ENCODE measurements at regions not wholly inside any gene's neighbourhood (a gene's known extent, or its start where the extent isn't known, plus 50 kb on each side); places are given as distances from the start of the nearest gene placed in this dataset.
"Not testable (repeated sequence)": the region's sequence is repeated elsewhere in the genome, so short reads cannot be mapped to it uniquely, and the experiment has no call there.

DNA sequence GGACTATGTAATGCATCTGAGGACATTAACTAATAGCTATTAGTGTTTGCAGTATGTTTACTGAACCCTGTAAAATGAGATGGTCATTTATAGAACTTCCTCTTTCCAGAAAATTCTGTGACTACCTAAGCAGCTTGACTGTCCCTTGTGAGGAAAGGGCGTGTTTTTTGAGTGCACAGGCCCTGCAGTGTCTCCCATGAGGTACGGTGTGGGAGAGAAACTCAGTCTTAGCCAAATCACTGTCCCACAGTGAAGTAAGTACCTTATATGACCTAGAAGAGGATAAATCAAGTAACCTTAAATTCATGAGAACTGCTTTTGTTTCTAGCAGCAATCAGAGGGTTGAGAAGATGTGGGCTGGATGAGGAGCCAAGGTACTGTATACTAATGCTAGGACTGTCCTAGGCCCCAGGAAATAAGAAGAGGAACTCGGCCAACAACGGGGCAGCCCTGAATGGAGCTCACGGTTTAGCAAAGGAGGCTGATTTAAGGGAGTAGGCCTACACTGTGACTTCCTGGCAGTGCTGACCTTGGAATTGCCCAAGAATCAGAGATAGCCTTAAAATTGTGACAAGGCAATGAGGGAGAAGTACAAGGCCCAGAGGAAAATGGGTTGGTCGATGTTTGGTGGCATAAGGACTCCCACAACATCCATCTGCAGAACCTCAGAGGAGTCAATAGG, 103.5 kb upstream of the CTAGE1 start:
- no peak for DNase-seq
- H3K9me3 ChIP-seq, result no peaks in the 10 kb centered on the region
- no peak for ATAC-seq
- TF ChIP-seq, protein P1, sequence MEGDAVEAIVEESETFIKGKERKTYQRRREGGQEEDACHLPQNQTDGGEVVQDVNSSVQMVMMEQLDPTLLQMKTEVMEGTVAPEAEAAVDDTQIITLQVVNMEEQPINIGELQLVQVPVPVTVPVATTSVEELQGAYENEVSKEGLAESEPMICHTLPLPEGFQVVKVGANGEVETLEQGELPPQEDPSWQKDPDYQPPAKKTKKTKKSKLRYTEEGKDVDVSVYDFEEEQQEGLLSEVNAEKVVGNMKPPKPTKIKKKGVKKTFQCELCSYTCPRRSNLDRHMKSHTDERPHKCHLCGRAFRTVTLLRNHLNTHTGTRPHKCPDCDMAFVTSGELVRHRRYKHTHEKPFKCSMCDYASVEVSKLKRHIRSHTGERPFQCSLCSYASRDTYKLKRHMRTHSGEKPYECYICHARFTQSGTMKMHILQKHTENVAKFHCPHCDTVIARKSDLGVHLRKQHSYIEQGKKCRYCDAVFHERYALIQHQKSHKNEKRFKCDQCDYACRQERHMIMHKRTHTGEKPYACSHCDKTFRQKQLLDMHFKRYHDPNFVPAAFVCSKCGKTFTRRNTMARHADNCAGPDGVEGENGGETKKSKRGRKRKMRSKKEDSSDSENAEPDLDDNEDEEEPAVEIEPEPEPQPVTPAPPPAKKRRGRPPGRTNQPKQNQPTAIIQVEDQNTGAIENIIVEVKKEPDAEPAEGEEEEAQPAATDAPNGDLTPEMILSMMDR (IDR thresholded peaks at IDR 0.05), result no peak
- H3K4me3 ChIP-seq, result no peak overlapping the region
- no peaks in the 10 kb centered on the region for H3K4me1 ChIP-seq (ENCODE audit: low read depth)
- intact Hi-C loops (cut with DNase I, micrococcal nuclease), result no loop called here
- H3K36me3 ChIP-seq (ENCODE audit: low read depth), result no peaks in the 10 kb centered on the region

DNA sequence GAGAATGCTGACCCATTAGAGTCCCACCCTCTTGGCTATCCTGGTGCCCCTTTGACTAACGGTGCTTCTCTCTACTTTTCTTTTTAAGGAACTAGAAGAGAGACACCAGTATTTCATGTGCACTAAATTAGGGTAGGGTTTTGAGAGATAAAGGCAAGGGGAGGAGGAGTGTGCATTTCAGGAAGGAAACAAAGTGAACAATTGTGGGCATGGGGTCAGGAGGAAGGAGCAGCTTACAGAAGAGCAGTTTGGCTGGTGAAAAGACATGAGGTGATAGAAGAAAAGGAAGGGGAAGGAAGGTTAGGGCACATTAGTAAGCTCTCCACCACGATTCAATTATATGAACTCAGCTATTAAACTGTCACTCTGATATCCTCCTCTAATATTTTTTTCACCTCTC, 105.8 kb upstream of the CTAGE1 start:
- TF ChIP-seq, protein P1 (IDR thresholded peaks at IDR 0.05), result no peak
- H3K9me3 ChIP-seq, result no peaks in the 10 kb centered on the region
- intact Hi-C loops (cut with DNase I, micrococcal nuclease), result no loop called here
- no peak overlapping the region for H3K4me3 ChIP-seq
- H3K36me3 ChIP-seq (ENCODE audit: low read depth), result no peaks in the 10 kb centered on the region
- ATAC-seq, result no peak
- DNase-seq, result no peak
- H3K4me1 ChIP-seq (ENCODE audit: low read depth), result no peaks in the 10 kb centered on the region

DNA sequence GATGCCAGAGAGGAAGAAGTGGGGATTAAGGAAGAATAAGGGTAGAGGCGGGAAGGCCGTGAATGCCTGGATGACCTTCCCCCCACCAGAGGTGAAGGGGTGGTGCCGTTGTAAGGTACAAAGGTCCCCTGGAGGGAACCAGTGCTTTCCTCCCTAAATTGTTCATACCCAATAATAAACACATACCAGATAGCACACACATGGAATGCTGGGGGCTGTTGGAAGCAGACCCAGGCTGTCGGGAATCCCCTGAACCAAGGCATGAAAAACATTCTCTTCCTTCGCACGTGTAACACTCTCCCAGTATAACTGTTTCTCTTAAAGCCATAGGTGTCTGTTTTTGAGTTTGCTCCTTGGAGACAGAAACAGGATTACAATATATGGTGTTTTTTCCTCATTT, 107.1 kb upstream of the CTAGE1 start:
- H3K4me3 ChIP-seq, result no peak overlapping the region
- DNase-seq (no peak), ATAC-seq (no peak)
- H3K4me1 ChIP-seq (ENCODE audit: low read depth), result no peaks in the 10 kb centered on the region
- no peaks in the 10 kb centered on the region for H3K9me3 ChIP-seq
- intact Hi-C loops (cut with DNase I, micrococcal nuclease), result no loop called here
- H3K36me3 ChIP-seq (ENCODE audit: low read depth), result no peaks in the 10 kb centered on the region
- TF ChIP-seq, protein P1 (IDR thresholded peaks at IDR 0.05), result no peak

DNA sequence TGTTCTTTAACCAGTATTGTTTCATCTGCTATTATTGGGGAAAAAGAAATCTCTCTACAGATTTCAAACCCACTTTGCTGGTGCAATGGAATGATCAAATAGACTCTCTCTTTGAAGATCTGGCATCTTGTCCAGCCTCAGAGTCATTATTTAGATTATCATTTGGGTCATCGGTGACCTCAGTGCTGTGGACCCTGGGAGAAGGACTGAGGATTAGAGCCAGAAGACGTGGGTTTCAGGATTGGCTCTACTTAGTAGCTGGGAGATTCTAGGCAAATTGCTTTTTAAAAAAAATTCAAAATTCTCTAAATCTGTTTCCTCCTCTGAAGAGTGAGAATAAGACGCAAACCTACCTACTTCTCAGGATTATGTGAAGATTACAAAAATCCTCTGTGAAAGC, 107.6 kb upstream of the CTAGE1 start:
- ATAC-seq, result no peak
- Histone ChIP-seq H3K36me3 (ENCODE audit: low read depth) (no peaks in the 10 kb centered on the region), H3K9me3 (no peaks in the 10 kb centered on the region), H3K4me1 (ENCODE audit: low read depth) (no peaks in the 10 kb centered on the region), H3K4me3 (no peak overlapping the region)
- TF ChIP-seq, protein P1 (IDR thresholded peaks at IDR 0.05), result no peak
- intact Hi-C loops (cut with DNase I, micrococcal nuclease), result no loop called here
- no peak for DNase-seq

DNA sequence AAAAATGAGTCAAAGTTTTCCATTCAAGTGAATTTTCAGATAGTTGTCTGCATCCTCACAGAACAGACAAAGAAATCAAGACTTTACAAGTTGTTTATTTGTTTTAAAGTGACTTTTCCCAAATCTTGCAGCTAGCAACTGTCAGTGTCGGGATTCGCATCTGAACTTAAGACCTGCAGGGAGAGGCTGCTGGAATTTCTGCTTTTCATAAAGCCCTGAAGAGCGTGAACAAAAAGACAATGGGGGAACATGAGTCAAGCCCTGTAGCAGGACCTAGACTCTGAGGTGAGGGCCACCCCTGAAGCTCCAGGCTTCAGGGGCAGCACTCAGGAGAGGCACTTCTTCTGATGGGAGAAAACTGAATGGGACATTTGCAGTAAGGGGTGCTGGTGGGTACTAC, 108.2 kb upstream of the CTAGE1 start:
- TF ChIP-seq, protein P1 (IDR thresholded peaks at IDR 0.05), result no peak
- ATAC-seq, result no peak
- Histone ChIP-seq H3K4me3 (no peak overlapping the region), H3K36me3 (ENCODE audit: low read depth) (no peaks in the 10 kb centered on the region), H3K9me3 (no peaks in the 10 kb centered on the region), H3K4me1 (ENCODE audit: low read depth) (no peaks in the 10 kb centered on the region)
- DNase-seq, result no peak
- intact Hi-C loops (cut with DNase I, micrococcal nuclease), result no loop called here

DNA sequence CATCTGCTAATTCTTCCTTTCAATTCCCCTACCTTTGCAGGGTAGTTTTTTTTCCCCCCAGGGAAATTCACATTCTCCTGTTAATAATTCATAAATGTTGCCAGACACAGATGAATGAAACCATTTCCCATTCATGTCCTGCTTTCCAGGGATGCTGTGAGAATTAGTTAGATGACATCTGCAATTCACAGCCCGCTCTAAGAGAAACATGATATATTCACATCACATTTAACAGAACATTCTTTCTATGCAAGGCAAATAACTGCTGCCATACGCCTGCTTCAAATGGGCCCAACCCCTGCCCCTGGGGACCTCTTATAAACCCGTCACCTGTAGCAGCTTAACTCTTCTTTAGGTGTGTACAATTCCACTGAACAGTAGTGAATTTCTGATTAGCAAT, 110.6 kb upstream of the CTAGE1 start:
- intact Hi-C loops (cut with DNase I, micrococcal nuclease), result no loop called here
- TF ChIP-seq, protein P1 (IDR thresholded peaks at IDR 0.05), result no peak
- ATAC-seq, result no peak
- Histone ChIP-seq H3K4me3 (no peak overlapping the region), H3K36me3 (ENCODE audit: low read depth) (no peaks in the 10 kb centered on the region), H3K9me3 (no peaks in the 10 kb centered on the region), H3K4me1 (ENCODE audit: low read depth) (no peaks in the 10 kb centered on the region)
- DNase-seq, result no peak

DNA sequence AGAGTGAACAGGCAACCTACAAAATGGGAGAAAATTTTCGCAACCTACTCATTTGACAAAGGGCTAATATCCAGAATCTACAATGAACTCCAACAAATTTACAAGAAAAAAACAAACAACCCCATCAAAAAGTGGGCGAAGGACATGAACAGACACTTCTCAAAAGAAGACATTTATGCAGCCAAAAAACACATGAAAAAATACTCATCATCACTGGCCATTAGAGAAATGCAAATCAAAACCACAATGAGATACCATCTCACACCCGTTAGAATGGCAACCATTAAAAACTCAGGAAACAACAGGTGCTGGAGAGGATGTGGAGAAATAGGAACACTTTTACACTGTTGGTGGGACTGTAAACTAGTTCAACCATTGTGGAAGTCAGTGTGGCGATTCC, 117.0 kb upstream of the CTAGE1 start:
- DNase-seq; H3K4me1 ChIP-seq (ENCODE audit: low read depth); H3K9me3 ChIP-seq; intact Hi-C loops (cut with DNase I, micrococcal nuclease); H3K4me3 ChIP-seq; ATAC-seq; H3K36me3 ChIP-seq (ENCODE audit: low read depth): not testable (repeated sequence)

Data from mucosa of descending colon (tissue), 3 donors.